ENCODE measurements at regions not wholly inside any gene's neighbourhood (a gene's known extent, or its start where the extent isn't known, plus 50 kb on each side); places are given as distances from the start of the nearest gene placed in this dataset.

DNA sequence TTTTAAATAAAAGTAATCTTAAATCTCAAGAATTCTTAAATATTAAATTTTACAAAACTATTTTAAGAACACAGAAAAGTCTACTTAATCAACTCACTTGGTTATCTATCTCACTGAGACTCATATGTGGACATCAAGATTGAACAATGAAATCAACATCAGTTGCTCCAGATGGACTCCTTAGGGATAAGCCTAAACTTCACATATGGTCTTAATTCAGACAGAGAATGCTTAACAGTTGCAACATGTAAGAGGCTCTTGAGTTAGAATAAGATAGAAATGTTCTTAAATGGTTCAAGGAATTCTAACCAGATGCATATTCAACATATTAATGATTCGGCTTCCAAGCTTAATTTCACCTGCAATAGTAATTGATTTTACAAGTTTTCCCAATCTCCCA is 1730.9 kb downstream of the PCDH9 start:
- TF ChIP-seq OSR1 (CRISPR knock-in tag; IDR thresholded peaks at IDR 0.05) (no peak), ZNF8 (CRISPR knock-in tag; IDR thresholded peaks at IDR 0.05) (no peak), CREB5 (CRISPR knock-in tag; IDR thresholded peaks at IDR 0.05; ENCODE audit: low read depth) (no peak), GLIS3 (CRISPR knock-in tag; IDR thresholded peaks at IDR 0.05) (no peak), TCF4 (CRISPR knock-in tag; IDR thresholded peaks at IDR 0.05; ENCODE audit: borderline replicate concordance) (no peak), TSHZ2 (CRISPR knock-in tag; IDR thresholded peaks at IDR 0.05) (no peak), SNAI2 (CRISPR knock-in tag; IDR thresholded peaks at IDR 0.05) (no peak), ZNF565 (CRISPR knock-in tag; conservative IDR thresholded peaks at IDR 0.05; ENCODE audit: low read depth) (no peak), ZFP30 (CRISPR knock-in tag; IDR thresholded peaks at IDR 0.05) (no peak), ZC3H10 (CRISPR knock-in tag; IDR thresholded peaks at IDR 0.05) (no peak), PPARA (CRISPR knock-in tag; IDR thresholded peaks at IDR 0.05; ENCODE audit: borderline replicate concordance) (no peak), CSRNP3 (CRISPR knock-in tag; IDR thresholded peaks at IDR 0.05) (no peak), ESRRG (CRISPR knock-in tag; IDR thresholded peaks at IDR 0.05) (no peak), BACH2 (CRISPR knock-in tag; IDR thresholded peaks at IDR 0.05; ENCODE audit: borderline replicate concordance) (no peak), ARNTL (CRISPR knock-in tag; IDR thresholded peaks at IDR 0.05; ENCODE audit: borderline replicate concordance, low read depth) (no peak), ZNF70 (CRISPR knock-in tag; IDR thresholded peaks at IDR 0.05) (no peak), ZFP3 (CRISPR knock-in tag; IDR thresholded peaks at IDR 0.05) (no peak)
- TF ChIP-seq, protein P1, sequence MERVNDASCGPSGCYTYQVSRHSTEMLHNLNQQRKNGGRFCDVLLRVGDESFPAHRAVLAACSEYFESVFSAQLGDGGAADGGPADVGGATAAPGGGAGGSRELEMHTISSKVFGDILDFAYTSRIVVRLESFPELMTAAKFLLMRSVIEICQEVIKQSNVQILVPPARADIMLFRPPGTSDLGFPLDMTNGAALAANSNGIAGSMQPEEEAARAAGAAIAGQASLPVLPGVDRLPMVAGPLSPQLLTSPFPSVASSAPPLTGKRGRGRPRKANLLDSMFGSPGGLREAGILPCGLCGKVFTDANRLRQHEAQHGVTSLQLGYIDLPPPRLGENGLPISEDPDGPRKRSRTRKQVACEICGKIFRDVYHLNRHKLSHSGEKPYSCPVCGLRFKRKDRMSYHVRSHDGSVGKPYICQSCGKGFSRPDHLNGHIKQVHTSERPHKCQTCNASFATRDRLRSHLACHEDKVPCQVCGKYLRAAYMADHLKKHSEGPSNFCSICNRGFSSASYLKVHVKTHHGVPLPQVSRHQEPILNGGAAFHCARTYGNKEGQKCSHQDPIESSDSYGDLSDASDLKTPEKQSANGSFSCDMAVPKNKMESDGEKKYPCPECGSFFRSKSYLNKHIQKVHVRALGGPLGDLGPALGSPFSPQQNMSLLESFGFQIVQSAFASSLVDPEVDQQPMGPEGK (CRISPR knock-in tag; IDR thresholded peaks at IDR 0.05; ENCODE audit: borderline replicate concordance) = no peak
- TF ChIP-seq, protein P2, sequence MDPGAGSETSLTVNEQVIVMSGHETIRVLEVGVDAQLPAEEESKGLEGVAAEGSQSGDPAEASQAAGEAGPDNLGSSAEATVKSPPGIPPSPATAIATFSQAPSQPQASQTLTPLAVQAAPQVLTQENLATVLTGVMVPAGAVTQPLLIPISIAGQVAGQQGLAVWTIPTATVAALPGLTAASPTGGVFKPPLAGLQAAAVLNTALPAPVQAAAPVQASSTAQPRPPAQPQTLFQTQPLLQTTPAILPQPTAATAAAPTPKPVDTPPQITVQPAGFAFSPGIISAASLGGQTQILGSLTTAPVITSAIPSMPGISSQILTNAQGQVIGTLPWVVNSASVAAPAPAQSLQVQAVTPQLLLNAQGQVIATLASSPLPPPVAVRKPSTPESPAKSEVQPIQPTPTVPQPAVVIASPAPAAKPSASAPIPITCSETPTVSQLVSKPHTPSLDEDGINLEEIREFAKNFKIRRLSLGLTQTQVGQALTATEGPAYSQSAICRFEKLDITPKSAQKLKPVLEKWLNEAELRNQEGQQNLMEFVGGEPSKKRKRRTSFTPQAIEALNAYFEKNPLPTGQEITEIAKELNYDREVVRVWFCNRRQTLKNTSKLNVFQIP (CRISPR knock-in tag; IDR thresholded peaks at IDR 0.05; ENCODE audit: borderline replicate concordance, low read depth) = no peak
- ATAC-seq = no peak

GRCh38 chr13:65497265-65497664 is 1732.9 kb downstream of the PCDH9 start:
- ATAC-seq = no peak
- TF ChIP-seq, protein P1 (CRISPR knock-in tag; IDR thresholded peaks at IDR 0.05; ENCODE audit: borderline replicate concordance) = no peak
- TF ChIP-seq RARB (CRISPR knock-in tag; IDR thresholded peaks at IDR 0.05) (no peak), SNAI2 (CRISPR knock-in tag; IDR thresholded peaks at IDR 0.05) (no peak), ZNF70 (CRISPR knock-in tag; IDR thresholded peaks at IDR 0.05) (no peak), CSRNP3 (CRISPR knock-in tag; IDR thresholded peaks at IDR 0.05) (no peak), TCF4 (CRISPR knock-in tag; IDR thresholded peaks at IDR 0.05; ENCODE audit: borderline replicate concordance) (no peak), CSDC2 (CRISPR knock-in tag; IDR thresholded peaks at IDR 0.05) (no peak), TSHZ2 (CRISPR knock-in tag; IDR thresholded peaks at IDR 0.05) (no peak), TOX (CRISPR knock-in tag; IDR thresholded peaks at IDR 0.05; ENCODE audit: borderline replicate concordance) (no peak), OSR1 (CRISPR knock-in tag; IDR thresholded peaks at IDR 0.05) (no peak), ARNTL (CRISPR knock-in tag; IDR thresholded peaks at IDR 0.05; ENCODE audit: borderline replicate concordance, low read depth) (no peak), CREB5 (CRISPR knock-in tag; IDR thresholded peaks at IDR 0.05; ENCODE audit: low read depth) (no peak), ZFP3 (CRISPR knock-in tag; IDR thresholded peaks at IDR 0.05) (no peak), GLIS3 (CRISPR knock-in tag; IDR thresholded peaks at IDR 0.05) (no peak), ZNF8 (CRISPR knock-in tag; IDR thresholded peaks at IDR 0.05) (no peak)
